NCI-H2171 treated with DMSO at 0.1 percent for 48 hours (cell line): ENCODE measurements at regions not wholly inside any gene's neighbourhood (a gene's known extent, or its start where the extent isn't known, plus 50 kb on each side); places are given as distances from the start of the nearest gene placed in this dataset.
"Not testable (repeated sequence)": the region's sequence is repeated elsewhere in the genome, so short reads cannot be mapped to it uniquely, and the experiment has no call there.

Source experiments
- DNase-seq: peaks from one replicate; lab custom pipeline; 2025; lab: John Stamatoyannopoulos, UW

GRCh38 chr9:88816141-88816540, 175.1 kb upstream of the S1PR3 start:
- no peak for DNase-seq

- no peak for DNase-seq
These were observed 174.7 kb upstream of the S1PR3 start for GRCh38 chr9:88816591-88816990.

GRCh38 chr9:88817628-88818027, 173.6 kb upstream of the S1PR3 start:
- no peak for DNase-seq

- peak; percentile 31 for DNase-seq
These were observed 172.6 kb upstream of the S1PR3 start for GRCh38 chr9:88818495-88819201.

- no peak for DNase-seq
These were observed 171.8 kb upstream of the S1PR3 start for GRCh38 chr9:88819476-88819875.

- DNase-seq: no peak
These were observed 171.2 kb upstream of the S1PR3 start for GRCh38 chr9:88820055-88820454.

- no peak for DNase-seq
These were observed 170.1 kb upstream of the S1PR3 start for GRCh38 chr9:88821033-88821745.

GRCh38 chr9:88821746-88822106, 169.5 kb upstream of the S1PR3 start:
- DNase-seq: no peak

GRCh38 chr9:88824711-88825110, 166.6 kb upstream of the S1PR3 start:
- no peak for DNase-seq

GRCh38 chr9:88826181-88826580, 165.1 kb upstream of the S1PR3 start:
- DNase-seq: no peak

- DNase-seq: no peak
These were observed 164.5 kb upstream of the S1PR3 start for GRCh38 chr9:88826771-88827181.

GRCh38 chr9:88828018-88828417, 163.2 kb upstream of the S1PR3 start:
- no peak for DNase-seq

- DNase-seq: no peak
These were observed 162.7 kb upstream of the S1PR3 start for GRCh38 chr9:88828492-88828974.

GRCh38 chr9:88829276-88829675, 162.0 kb upstream of the S1PR3 start:
- DNase-seq: no peak

- no peak for DNase-seq
These were observed 159.4 kb upstream of the S1PR3 start for GRCh38 chr9:88831713-88832407.

- DNase-seq: no peak
These were observed 157.3 kb upstream of the S1PR3 start for GRCh38 chr9:88833946-88834345.

GRCh38 chr9:88835038-88835466, 156.2 kb upstream of the S1PR3 start:
- no peak for DNase-seq

- DNase-seq: no peak
These were observed 155.5 kb upstream of the S1PR3 start for GRCh38 chr9:88835772-88836171.

GRCh38 chr9:88837731-88838130, 153.5 kb upstream of the S1PR3 start:
- no peak for DNase-seq

GRCh38 chr9:88849878-88850277, 141.4 kb upstream of the S1PR3 start:
- not testable (repeated sequence) for DNase-seq

GRCh38 chr9:88852794-88853193, 138.5 kb upstream of the S1PR3 start:
- DNase-seq: no peak

GRCh38 chr9:88870627-88871026, 120.6 kb upstream of the S1PR3 start:
- DNase-seq: no peak

GRCh38 chr9:88871669-88872068, 119.6 kb upstream of the S1PR3 start:
- no peak for DNase-seq
